Neural cell (in vitro differentiated cells): ENCODE measurements at regions not wholly inside any gene's neighbourhood (a gene's known extent, or its start where the extent isn't known, plus 50 kb on each side); places are given as distances from the start of the nearest gene placed in this dataset.

Experiments used
- H2AFZ ChIP-seq: fragments of 200-600, 300-800 bp; sonication (generic), shearing (Covaris generic); 2 replicates; pipeline ENCODE4 v1.6.0; 2014; ENCODE audit warnings: low read depth, mild to moderate bottlenecking, antibody characterized with exemption, low read length, moderate library complexity
- H3F3A ChIP-seq: fragments of 200-600 bp; shearing (Covaris generic); 2 replicates; pipeline ENCODE4 v1.6.1; 2016; ENCODE audit warnings: mild to moderate bottlenecking, moderate library complexity, mixed read lengths, antibody characterized with exemption, low read length; ENCODE audit not compliant: insufficient read depth, poor library complexity, severe bottlenecking
- H3K27ac ChIP-seq: fragments of 200-600, 300-800 bp; sonication (generic), shearing (Covaris generic); 2 replicates; pipeline ENCODE4 v1.5.1; 2014; ENCODE audit warnings: mild to moderate bottlenecking, low read length, moderate library complexity
- H3K27me3 ChIP-seq: fragments of 300-800, 200-600 bp; sonication (generic), shearing (Covaris generic); 2 replicates; pipeline ENCODE4 v1.6.0; 2014; ENCODE audit warnings: mild to moderate bottlenecking, low read depth, low read length, moderate library complexity; ENCODE audit not compliant: insufficient read depth
- H3K36me3 ChIP-seq: fragments of 300-800, 200-600 bp; sonication (generic), shearing (Covaris generic); 2 replicates; pipeline ENCODE4 v1.5.1; 2014; ENCODE audit warnings: mild to moderate bottlenecking, antibody characterized with exemption, low read length, moderate library complexity; ENCODE audit not compliant: insufficient read depth
- H3K4me2 ChIP-seq: fragments of 300-800, 200-600 bp; sonication (generic), shearing (Covaris generic); 2 replicates; pipeline ENCODE4 v1.6.0; 2014; ENCODE audit warnings: mild to moderate bottlenecking, low read length
- H3K4me3 ChIP-seq: fragments of 300-800, 200-600 bp; sonication (generic), shearing (Covaris generic); 2 replicates; pipeline ENCODE4 v1.5.1; 2014; ENCODE audit warnings: mild to moderate bottlenecking, low read length, moderate library complexity
- H3K79me2 ChIP-seq: fragments of 200-600 bp; shearing (Covaris generic); replicated peaks from 2 replicates; pipeline ENCODE4 v1.6.0; 2014; ENCODE audit warnings: mild to moderate bottlenecking, low read length, moderate library complexity; ENCODE audit not compliant: insufficient read depth
- H3K9ac ChIP-seq: fragments of 300-800, 200-600 bp; sonication (generic), shearing (Covaris generic); 2 replicates; pipeline ENCODE4 v1.6.1; 2016; ENCODE audit warnings: mild to moderate bottlenecking, low read length, mixed read lengths
- H3K9me2 ChIP-seq: fragments of 200-600 bp; shearing (Covaris generic); 2 replicates; pipeline ENCODE4 v1.6.1; 2016; ENCODE audit warnings: mild to moderate bottlenecking, low read length, mixed read lengths; ENCODE audit not compliant: insufficient read depth
- H3K9me3 ChIP-seq: fragments of 200-600, 300-800 bp; sonication (generic), shearing (Covaris generic); 2 replicates; pipeline ENCODE4 v1.6.1; 2016; ENCODE audit warnings: mild to moderate bottlenecking, mixed run types, low read length, moderate library complexity, mixed read lengths
- H4K20me1 ChIP-seq: fragments of 200-600 bp; shearing (Covaris generic); 2 replicates; pipeline ENCODE4 v1.6.1; 2016; ENCODE audit warnings: mild to moderate bottlenecking, mixed run types; ENCODE audit not compliant: insufficient read depth
- EP300 ChIP-seq: fragments of 450-650 bp; conservative IDR thresholded peaks from 2 replicates; pipeline ENCODE4 v1.6.1; 2014; ENCODE audit warnings: antibody characterized with exemption, mild to moderate bottlenecking, moderate library complexity; ENCODE audit not compliant: poor library complexity, severe bottlenecking
- EZH2 ChIP-seq: fragments of 200-600, 300-800 bp; shearing (Covaris generic), sonication (generic); IDR thresholded peaks from 2 replicates; pipeline ENCODE4 v1.6.1; 2014; ENCODE audit warnings: antibody characterized with exemption, low read length, borderline replicate concordance, mild to moderate bottlenecking; ENCODE audit not compliant: insufficient read depth, poor library complexity, severe bottlenecking
- MXI1 ChIP-seq: fragments of 450-650 bp; conservative IDR thresholded peaks from 2 replicates; pipeline ENCODE4 v1.6.1; 2014; ENCODE audit warnings: antibody characterized with exemption, mild to moderate bottlenecking; ENCODE audit not compliant: poor library complexity, severe bottlenecking
- POLR2AphosphoS5 ChIP-seq: IDR thresholded peaks from 2 replicates; pipeline ENCODE4 v1.6.1; 2012
- RAD21 ChIP-seq: fragments of 450-650 bp; conservative IDR thresholded peaks from 2 replicates; pipeline ENCODE4 v1.6.1; 2014; ENCODE audit warnings: antibody characterized with exemption, mild to moderate bottlenecking, moderate library complexity
- SMC3 ChIP-seq: fragments of 450-650 bp; conservative IDR thresholded peaks from 2 replicates; pipeline ENCODE4 v1.6.1; 2014; ENCODE audit warnings: antibody characterized with exemption, mild to moderate bottlenecking, moderate library complexity; ENCODE audit not compliant: poor library complexity
- TAF1 ChIP-seq: IDR thresholded peaks from 2 replicates; pipeline ENCODE4 v1.6.1; 2012; ENCODE audit warnings: low read depth
- TF ChIP-seq, protein P1 (sequence below): IDR thresholded peaks from 2 replicates; pipeline ENCODE4 v1.6.1; 2012; ENCODE audit warnings: borderline replicate concordance
- TF ChIP-seq, protein P2 (sequence below): fragments of 450-650 bp; IDR thresholded peaks from 2 replicates; pipeline ENCODE4 v1.5.1; 2014; ENCODE audit warnings: antibody characterized with exemption, mild to moderate bottlenecking, moderate library complexity; ENCODE audit not compliant: poor library complexity, severe bottlenecking

DNA sequence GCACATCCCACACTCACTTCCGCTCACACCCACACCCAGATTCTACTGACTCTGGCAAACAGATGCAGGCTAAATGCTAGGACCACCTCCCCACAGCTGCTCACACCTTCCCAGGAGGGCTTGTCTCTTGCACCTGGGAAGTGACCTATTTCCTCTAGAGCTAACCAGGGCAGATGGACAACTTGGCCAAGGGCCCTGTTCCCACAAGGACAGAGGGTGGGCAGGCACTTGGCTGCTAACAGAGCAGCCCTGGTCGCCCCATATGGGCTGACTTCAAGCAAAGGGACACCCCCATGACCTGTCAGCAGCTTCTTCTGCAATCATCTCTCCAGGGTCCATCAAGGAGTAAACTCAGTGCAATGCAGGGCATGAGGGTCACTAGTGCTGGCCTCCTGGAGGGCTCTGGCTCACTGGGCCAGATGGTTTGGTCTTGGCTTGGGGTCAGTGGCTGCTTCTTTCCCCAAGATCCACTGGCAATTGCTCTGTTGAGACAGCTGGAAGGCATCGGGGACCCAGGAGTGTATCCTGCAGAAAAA lies 641.5 kb downstream of the PLPP3 start:
- Histone ChIP-seq H3K36me3 (no peaks in the 10 kb centered on the region), H4K20me1 (no peaks in the 10 kb centered on the region), H3K4me3 (no peak overlapping the region), H3K9me3 (no peaks in the 10 kb centered on the region), H3K79me2 (no peaks in the 10 kb centered on the region), H3K9me2 (no peaks in the 10 kb centered on the region), H3K27me3 (no peaks in the 10 kb centered on the region), H3F3A (no peaks in the 10 kb centered on the region), H2AFZ (no peak overlapping the region), H3K4me2 (no peak overlapping the region), H3K27ac (no peak overlapping the region), H3K9ac (no peak overlapping the region)
- TF ChIP-seq EP300 (no peak), TAF1 (no peak), RAD21 (no peak), EZH2 (no peak), MXI1 (no peak), POLR2AphosphoS5 (no peak), SMC3 (no peak)
- TF ChIP-seq, protein P1, sequence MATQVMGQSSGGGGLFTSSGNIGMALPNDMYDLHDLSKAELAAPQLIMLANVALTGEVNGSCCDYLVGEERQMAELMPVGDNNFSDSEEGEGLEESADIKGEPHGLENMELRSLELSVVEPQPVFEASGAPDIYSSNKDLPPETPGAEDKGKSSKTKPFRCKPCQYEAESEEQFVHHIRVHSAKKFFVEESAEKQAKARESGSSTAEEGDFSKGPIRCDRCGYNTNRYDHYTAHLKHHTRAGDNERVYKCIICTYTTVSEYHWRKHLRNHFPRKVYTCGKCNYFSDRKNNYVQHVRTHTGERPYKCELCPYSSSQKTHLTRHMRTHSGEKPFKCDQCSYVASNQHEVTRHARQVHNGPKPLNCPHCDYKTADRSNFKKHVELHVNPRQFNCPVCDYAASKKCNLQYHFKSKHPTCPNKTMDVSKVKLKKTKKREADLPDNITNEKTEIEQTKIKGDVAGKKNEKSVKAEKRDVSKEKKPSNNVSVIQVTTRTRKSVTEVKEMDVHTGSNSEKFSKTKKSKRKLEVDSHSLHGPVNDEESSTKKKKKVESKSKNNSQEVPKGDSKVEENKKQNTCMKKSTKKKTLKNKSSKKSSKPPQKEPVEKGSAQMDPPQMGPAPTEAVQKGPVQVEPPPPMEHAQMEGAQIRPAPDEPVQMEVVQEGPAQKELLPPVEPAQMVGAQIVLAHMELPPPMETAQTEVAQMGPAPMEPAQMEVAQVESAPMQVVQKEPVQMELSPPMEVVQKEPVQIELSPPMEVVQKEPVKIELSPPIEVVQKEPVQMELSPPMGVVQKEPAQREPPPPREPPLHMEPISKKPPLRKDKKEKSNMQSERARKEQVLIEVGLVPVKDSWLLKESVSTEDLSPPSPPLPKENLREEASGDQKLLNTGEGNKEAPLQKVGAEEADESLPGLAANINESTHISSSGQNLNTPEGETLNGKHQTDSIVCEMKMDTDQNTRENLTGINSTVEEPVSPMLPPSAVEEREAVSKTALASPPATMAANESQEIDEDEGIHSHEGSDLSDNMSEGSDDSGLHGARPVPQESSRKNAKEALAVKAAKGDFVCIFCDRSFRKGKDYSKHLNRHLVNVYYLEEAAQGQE, result no peak
- TF ChIP-seq, protein P2, sequence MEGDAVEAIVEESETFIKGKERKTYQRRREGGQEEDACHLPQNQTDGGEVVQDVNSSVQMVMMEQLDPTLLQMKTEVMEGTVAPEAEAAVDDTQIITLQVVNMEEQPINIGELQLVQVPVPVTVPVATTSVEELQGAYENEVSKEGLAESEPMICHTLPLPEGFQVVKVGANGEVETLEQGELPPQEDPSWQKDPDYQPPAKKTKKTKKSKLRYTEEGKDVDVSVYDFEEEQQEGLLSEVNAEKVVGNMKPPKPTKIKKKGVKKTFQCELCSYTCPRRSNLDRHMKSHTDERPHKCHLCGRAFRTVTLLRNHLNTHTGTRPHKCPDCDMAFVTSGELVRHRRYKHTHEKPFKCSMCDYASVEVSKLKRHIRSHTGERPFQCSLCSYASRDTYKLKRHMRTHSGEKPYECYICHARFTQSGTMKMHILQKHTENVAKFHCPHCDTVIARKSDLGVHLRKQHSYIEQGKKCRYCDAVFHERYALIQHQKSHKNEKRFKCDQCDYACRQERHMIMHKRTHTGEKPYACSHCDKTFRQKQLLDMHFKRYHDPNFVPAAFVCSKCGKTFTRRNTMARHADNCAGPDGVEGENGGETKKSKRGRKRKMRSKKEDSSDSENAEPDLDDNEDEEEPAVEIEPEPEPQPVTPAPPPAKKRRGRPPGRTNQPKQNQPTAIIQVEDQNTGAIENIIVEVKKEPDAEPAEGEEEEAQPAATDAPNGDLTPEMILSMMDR, result no peak

DNA sequence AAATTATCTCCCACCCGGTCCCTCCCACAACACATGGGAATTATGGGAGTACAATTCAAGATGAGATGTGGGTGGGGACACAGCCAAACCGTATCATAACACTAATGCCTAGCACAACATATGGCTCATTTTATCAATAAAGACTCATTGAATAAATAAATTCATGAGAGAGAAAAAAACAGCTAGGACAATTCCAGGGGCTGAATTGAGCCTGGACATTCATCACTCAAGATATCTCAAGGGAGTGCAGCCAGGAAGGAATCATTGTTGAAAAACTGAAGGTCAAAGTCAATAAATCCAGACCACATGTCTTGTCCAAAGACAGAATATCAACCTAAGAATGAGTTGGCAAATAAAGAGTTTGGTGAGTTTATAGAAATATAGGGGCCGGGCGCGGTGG lies 644.1 kb downstream of the PLPP3 start:
- Histone ChIP-seq H3K79me2 (no peaks in the 10 kb centered on the region), H3K27ac (no peak overlapping the region), H3K9ac (no peak overlapping the region), H3K9me3 (no peaks in the 10 kb centered on the region), H3F3A (no peaks in the 10 kb centered on the region), H3K4me2 (no peak overlapping the region), H3K9me2 (no peaks in the 10 kb centered on the region), H3K4me3 (no peak overlapping the region), H3K27me3 (no peaks in the 10 kb centered on the region), H2AFZ (no peak overlapping the region), H4K20me1 (no peaks in the 10 kb centered on the region), H3K36me3 (no peaks in the 10 kb centered on the region)
- TF ChIP-seq MXI1, result no peak
- no peak for TF ChIP-seq RAD21
- TF ChIP-seq POLR2AphosphoS5, result no peak
- TF ChIP-seq TAF1, result no peak
- TF ChIP-seq, protein P2, result no peak
- TF ChIP-seq, protein P1, result no peak
- TF ChIP-seq EP300, result no peak
- TF ChIP-seq SMC3, result no peak
- TF ChIP-seq EZH2, result no peak
